Central memory CD8-positive, alpha-beta T cell (primary cell): ENCODE measurements at regions not wholly inside any gene's neighbourhood (a gene's known extent, or its start where the extent isn't known, plus 50 kb on each side); places are given as distances from the start of the nearest gene placed in this dataset.

Experiments used
- ATAC-seq: fragments of 150-1000 bp; cut with Tn5 transposase; replicated peaks from 2 replicates; pipeline ENCODE4 v1.10.0; 2022; ENCODE audit warnings: mild to moderate bottlenecking, moderate FRiP score, moderate number of reproducible peaks; ENCODE audit not compliant: poor library complexity, severe bottlenecking; ENCODE audit errors: extremely low read depth
- DNase-seq, 2 donors: peaks; one replicate each; pipeline ENCODE4 v3.0.0; 2021; ENCODE audit warnings: low spot score in 2 of 2
- H3K27ac Mint-ChIP-seq: one replicate; pipeline ENCODE4 v1.8.0; 2022; ENCODE audit warnings: low read depth, mild to moderate bottlenecking, moderate library complexity, mixed read lengths
- H3K27me3 Mint-ChIP-seq: one replicate; pipeline ENCODE4 v1.8.0; 2022; ENCODE audit warnings: mixed read lengths
- H3K36me3 Mint-ChIP-seq: one replicate; pipeline ENCODE4 v1.8.0; 2022; ENCODE audit warnings: mild to moderate bottlenecking, moderate library complexity, mixed read lengths; ENCODE audit not compliant: insufficient read depth
- H3K4me1 Mint-ChIP-seq: one replicate; pipeline ENCODE4 v1.8.0; 2022; ENCODE audit warnings: mixed read lengths
- H3K4me3 Mint-ChIP-seq: one replicate; pipeline ENCODE4 v1.8.0; 2022; ENCODE audit warnings: mild to moderate bottlenecking, moderate library complexity, mixed read lengths
- H3K9me3 Mint-ChIP-seq: one replicate; pipeline ENCODE4 v1.8.0; 2022; ENCODE audit warnings: mixed read lengths

GRCh38 chr9:104980039-104980654 is 52.2 kb upstream of the ABCA1 start:
- no peaks in the 10 kb centered on the region for H3K36me3 Mint-ChIP-seq
- no peak for DNase-seq
- H3K4me3 Mint-ChIP-seq = no peak overlapping the region
- ATAC-seq = no peak
- H3K4me1 Mint-ChIP-seq = peaks cover 15% of the 10 kb centered on the region
- H3K9me3 Mint-ChIP-seq = no peaks in the 10 kb centered on the region
- peaks cover 8% of the 10 kb centered on the region for H3K27me3 Mint-ChIP-seq
- H3K27ac Mint-ChIP-seq = no peak overlapping the region

- Mint-ChIP-seq H3K4me3 (no peak overlapping the region), H3K27ac (no peak overlapping the region), H3K4me1 (peaks cover 20% of the 10 kb centered on the region), H3K36me3 (no peaks in the 10 kb centered on the region), H3K27me3 (peaks cover 8% of the 10 kb centered on the region), H3K9me3 (no peaks in the 10 kb centered on the region)
- DNase-seq = no peak
- ATAC-seq = no peak
Measured at GRCh38 chr9:104981543-104982129, 53.7 kb upstream of the ABCA1 start.

DNA sequence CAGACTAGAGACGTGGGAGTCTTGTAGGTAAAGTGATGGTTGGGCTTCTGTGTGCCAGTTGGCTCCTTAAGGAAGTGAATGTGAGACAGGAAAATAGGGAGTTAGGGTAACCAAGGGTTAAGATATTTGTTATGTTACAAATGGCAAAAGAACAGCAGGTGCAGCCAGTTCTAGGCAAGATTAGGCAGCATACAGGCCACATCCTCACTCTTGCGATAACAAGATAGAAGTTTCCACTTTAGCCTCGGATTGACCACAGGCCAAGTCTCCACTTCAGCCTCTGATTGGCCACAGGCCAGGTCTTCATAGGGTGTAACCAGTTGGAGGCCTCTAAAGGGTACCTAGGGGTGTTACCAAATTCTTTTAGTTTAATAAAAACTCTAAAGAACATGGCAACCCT is 54.6 kb upstream of the ABCA1 start:
- Mint-ChIP-seq H3K27ac (no peak overlapping the region), H3K9me3 (no peaks in the 10 kb centered on the region), H3K27me3 (peaks cover 8% of the 10 kb centered on the region), H3K4me1 (peaks cover 20% of the 10 kb centered on the region), H3K4me3 (no peak overlapping the region), H3K36me3 (no peaks in the 10 kb centered on the region)
- ATAC-seq = no peak
- DNase-seq = no peak

GRCh38 chr9:104983491-104983890 is 55.5 kb upstream of the ABCA1 start:
- H3K9me3 Mint-ChIP-seq = no peaks in the 10 kb centered on the region
- ATAC-seq = no peak
- DNase-seq = no peak
- no peak overlapping the region for H3K4me3 Mint-ChIP-seq
- no peak overlapping the region for H3K27ac Mint-ChIP-seq
- H3K27me3 Mint-ChIP-seq = peaks cover 8% of the 10 kb centered on the region
- peaks cover 20% of the 10 kb centered on the region for H3K4me1 Mint-ChIP-seq
- no peaks in the 10 kb centered on the region for H3K36me3 Mint-ChIP-seq

DNA sequence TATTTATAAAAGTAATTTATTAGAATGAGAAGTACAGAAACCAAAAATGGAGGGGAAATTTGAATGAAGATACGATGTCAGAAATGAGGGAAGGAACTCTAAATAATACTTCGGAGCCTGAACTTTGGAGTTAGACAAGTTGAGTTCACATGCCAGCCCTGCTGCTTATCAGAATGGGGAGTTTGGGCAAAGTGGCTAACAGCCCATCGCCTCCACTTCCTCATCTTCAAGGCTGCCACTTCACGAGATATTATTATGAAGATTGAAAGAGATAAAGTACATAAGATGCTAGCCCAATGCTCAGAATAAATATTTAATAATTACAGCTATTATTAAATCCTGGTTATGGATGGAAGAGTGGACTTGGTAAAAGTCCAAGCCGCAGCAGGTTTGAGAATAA is 56.2 kb upstream of the ABCA1 start:
- ATAC-seq (no peak), DNase-seq (no peak)
- H3K4me3 Mint-ChIP-seq = no peak overlapping the region
- H3K4me1 Mint-ChIP-seq = peaks cover 20% of the 10 kb centered on the region
- peaks cover 8% of the 10 kb centered on the region for H3K27me3 Mint-ChIP-seq
- H3K9me3 Mint-ChIP-seq = no peaks in the 10 kb centered on the region
- H3K36me3 Mint-ChIP-seq = no peaks in the 10 kb centered on the region
- no peak overlapping the region for H3K27ac Mint-ChIP-seq

DNA sequence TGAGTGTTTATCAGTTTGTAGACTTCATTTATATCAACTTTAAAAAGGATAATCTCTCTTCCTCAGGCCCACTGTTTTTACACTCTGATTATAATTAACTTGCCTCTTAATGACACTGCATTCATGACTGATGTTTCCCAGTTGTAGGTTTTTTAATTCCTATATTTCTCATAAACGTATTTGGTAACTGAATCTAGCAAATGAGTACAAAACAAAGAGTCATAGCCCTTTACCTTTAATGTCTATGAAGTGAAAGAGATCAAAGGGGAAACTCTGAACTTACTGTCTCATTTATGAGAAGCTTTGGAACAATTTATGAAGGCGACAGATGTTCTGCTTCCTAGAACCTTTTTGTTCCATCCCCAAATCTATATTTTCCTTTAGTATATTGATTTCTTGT is 56.6 kb upstream of the ABCA1 start:
- no peaks in the 10 kb centered on the region for H3K36me3 Mint-ChIP-seq
- no peak for ATAC-seq
- no peak overlapping the region for H3K27ac Mint-ChIP-seq
- H3K4me1 Mint-ChIP-seq = peaks cover 20% of the 10 kb centered on the region
- H3K27me3 Mint-ChIP-seq = peaks cover 6% of the 10 kb centered on the region
- H3K4me3 Mint-ChIP-seq = no peak overlapping the region
- no peak for DNase-seq
- no peaks in the 10 kb centered on the region for H3K9me3 Mint-ChIP-seq

- H3K4me3 Mint-ChIP-seq = no peak overlapping the region
- ATAC-seq (no peak), DNase-seq (no peak)
- no peaks in the 10 kb centered on the region for H3K36me3 Mint-ChIP-seq
- H3K27me3 Mint-ChIP-seq = peaks cover 2% of the 10 kb centered on the region
- H3K9me3 Mint-ChIP-seq = no peaks in the 10 kb centered on the region
- H3K27ac Mint-ChIP-seq = no peak overlapping the region
- peaks cover 20% of the 10 kb centered on the region for H3K4me1 Mint-ChIP-seq
Measured at GRCh38 chr9:104984948-104985347, 57.0 kb upstream of the ABCA1 start.

DNA sequence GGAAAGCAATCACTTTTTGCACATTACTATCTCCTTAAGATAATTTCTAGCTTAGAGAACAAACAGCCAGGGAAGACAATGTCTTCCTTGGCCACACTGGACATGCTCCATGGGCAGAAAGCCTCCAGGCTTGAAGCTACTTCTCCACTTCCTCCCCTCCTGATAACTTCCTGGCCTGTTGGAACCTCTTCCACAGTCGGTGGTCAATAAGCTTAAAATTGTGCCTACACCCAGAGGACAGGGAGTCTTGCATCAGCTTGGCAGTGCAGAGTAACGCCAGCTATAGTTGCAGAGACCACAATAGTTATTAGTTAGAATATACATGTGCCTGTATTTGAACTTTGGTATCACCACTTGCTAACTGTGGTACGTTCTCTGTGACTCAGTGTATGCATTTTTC is 58.1 kb upstream of the ABCA1 start:
- H3K27ac Mint-ChIP-seq = no peak overlapping the region
- no peak overlapping the region for H3K4me3 Mint-ChIP-seq
- H3K4me1 Mint-ChIP-seq = peaks cover 29% of the 10 kb centered on the region
- ATAC-seq (no peak), DNase-seq (no peak)
- H3K36me3 Mint-ChIP-seq = peaks cover 4% of the 10 kb centered on the region
- no peaks in the 10 kb centered on the region for H3K27me3 Mint-ChIP-seq
- no peaks in the 10 kb centered on the region for H3K9me3 Mint-ChIP-seq

DNA sequence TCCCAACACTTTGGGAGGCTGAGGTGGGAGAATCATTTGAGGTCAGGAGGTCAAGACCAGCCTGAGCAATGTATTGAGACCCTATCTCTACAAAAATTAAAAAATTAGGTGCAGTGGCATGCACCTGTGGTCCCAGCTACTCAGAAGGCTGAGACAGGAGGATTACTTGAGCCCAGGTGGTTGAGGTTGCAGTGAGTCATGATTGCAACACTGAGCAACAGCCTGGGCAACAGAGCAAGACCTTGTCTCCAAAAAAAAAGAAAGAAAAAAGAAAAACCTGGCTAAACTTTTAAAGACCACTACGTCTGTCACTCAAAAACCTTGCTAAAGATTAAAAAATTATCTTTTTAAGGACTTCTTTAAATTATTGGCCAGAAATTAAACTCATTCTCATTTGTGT is 59.8 kb upstream of the ABCA1 start:
- H3K4me1 Mint-ChIP-seq = peaks cover 43% of the 10 kb centered on the region
- no peak overlapping the region for H3K4me3 Mint-ChIP-seq
- ATAC-seq (no peak), DNase-seq (no peak)
- no peak overlapping the region for H3K27ac Mint-ChIP-seq
- peaks cover 13% of the 10 kb centered on the region for H3K36me3 Mint-ChIP-seq
- H3K27me3 Mint-ChIP-seq = no peaks in the 10 kb centered on the region
- H3K9me3 Mint-ChIP-seq = no peaks in the 10 kb centered on the region

- ATAC-seq = no peak
- Mint-ChIP-seq H3K36me3 (peaks cover 13% of the 10 kb centered on the region), H3K4me3 (no peak overlapping the region), H3K27ac (no peak overlapping the region), H3K9me3 (no peaks in the 10 kb centered on the region), H3K4me1 (peaks cover 51% of the 10 kb centered on the region), H3K27me3 (no peaks in the 10 kb centered on the region)
- no peak for DNase-seq
Measured at GRCh38 chr9:104988539-104988938, 60.6 kb upstream of the ABCA1 start.

GRCh38 chr9:104991144-104991953 is 63.4 kb upstream of the ABCA1 start:
- ATAC-seq = peak; percentile 83
- H3K27ac Mint-ChIP-seq = peak overlapping the region; percentile 96
- H3K9me3 Mint-ChIP-seq = no peaks in the 10 kb centered on the region

GRCh38 chr9:104992659-104993058 is 64.7 kb upstream of the ABCA1 start:
- DNase-seq = no peak
- H3K27me3 Mint-ChIP-seq = no peaks in the 10 kb centered on the region

More at GRCh38 chr9:104991144-104991953, 63.4 kb upstream of the ABCA1 start:
- H3K36me3 Mint-ChIP-seq = peaks cover 15% of the 10 kb centered on the region
- no peaks in the 10 kb centered on the region for H3K27me3 Mint-ChIP-seq
- H3K4me3 Mint-ChIP-seq = peak overlapping the region; percentile 91
- peak; percentile 75 to 86 for DNase-seq
- peaks cover 34% of the 10 kb centered on the region for H3K4me1 Mint-ChIP-seq

More at GRCh38 chr9:104992659-104993058, 64.7 kb upstream of the ABCA1 start:
- Mint-ChIP-seq H3K27ac (peak overlapping the region; percentile 96), H3K9me3 (no peaks in the 10 kb centered on the region), H3K36me3 (peaks cover 15% of the 10 kb centered on the region), H3K4me1 (peaks cover 34% of the 10 kb centered on the region), H3K4me3 (peak overlapping the region; percentile 91)
- ATAC-seq = no peak
